ENCODE measurements at regions not wholly inside any gene's neighbourhood (a gene's known extent, or its start where the extent isn't known, plus 50 kb on each side); places are given as distances from the start of the nearest gene placed in this dataset.

DNA sequence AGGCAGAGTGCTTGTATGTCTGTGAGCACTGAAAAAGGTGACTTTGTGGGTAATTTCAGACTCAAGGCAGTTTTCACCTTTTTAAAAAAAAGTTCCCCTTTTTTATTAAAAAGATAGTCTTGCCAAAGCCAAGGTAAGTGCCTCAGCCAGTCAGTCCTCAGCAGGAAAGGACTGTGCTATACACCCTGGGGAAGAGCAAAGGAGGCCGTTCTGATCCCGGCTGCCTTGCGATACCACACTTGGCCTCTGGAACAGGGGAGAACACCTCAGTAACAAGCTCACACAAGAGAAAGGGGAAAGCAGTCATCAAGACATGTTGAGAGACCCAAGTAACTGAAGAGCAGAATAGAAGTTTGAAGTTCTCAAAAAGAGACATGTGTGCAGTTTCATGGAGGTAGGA lies 541.7 kb downstream of the BCOR start:
- TF ChIP-seq POLR2A (IDR thresholded peaks at IDR 0.05; ENCODE audit: low read depth, low read length) (no peak), TAF1 (IDR thresholded peaks at IDR 0.05; ENCODE audit: borderline replicate concordance, low read depth, low read length) (no peak)

Data from GM12892 (cell line).